HL-60 (cell line): ENCODE measurements at regions not wholly inside any gene's neighbourhood (a gene's known extent, or its start where the extent isn't known, plus 50 kb on each side); places are given as distances from the start of the nearest gene placed in this dataset.

Source experiments
- DNase-seq, 2 experiments: peaks; one replicate each; pipeline ENCODE4 v3.0.0-alpha.2; 2010 to 2020; ENCODE audit warnings: low read depth in 1 of 2, low spot score in 1 of 2
- H3K27ac ChIP-seq: fragments of 250-450 bp; sonication (Bioruptor Pico); replicated peaks from 2 replicates; pipeline ENCODE4 v1.5.1; 2020; ENCODE audit warnings: mild to moderate bottlenecking, moderate library complexity
- H3K27me3 ChIP-seq: fragments of 250-450 bp; sonication (Bioruptor Pico); 2 replicates; pipeline ENCODE4 v1.5.1; 2021; ENCODE audit warnings: mild to moderate bottlenecking, moderate library complexity; ENCODE audit not compliant: insufficient read depth, poor library complexity, severe bottlenecking
- H3K4me3 ChIP-seq: replicated peaks from 2 replicates; pipeline ENCODE4 v1.5.1; 2011; ENCODE audit warnings: mild to moderate bottlenecking, control low read depth, low read length; ENCODE audit not compliant: insufficient read depth
- GABPA ChIP-seq: IDR thresholded peaks from 2 replicates; pipeline ENCODE4 v1.6.1; 2012; ENCODE audit warnings: low read depth
- POLR2AphosphoS5 ChIP-seq: IDR thresholded peaks from 2 replicates; pipeline ENCODE4 v1.6.1; 2012; ENCODE audit warnings: low read depth
- SPI1 ChIP-seq: IDR thresholded peaks from 2 replicates; pipeline ENCODE4 v1.6.1; 2012; ENCODE audit warnings: low read depth, mild to moderate bottlenecking, borderline replicate concordance
- TF ChIP-seq, protein P1 (sequence below): IDR thresholded peaks from 2 replicates; pipeline ENCODE4 v1.6.1; 2012; ENCODE audit warnings: low read depth; ENCODE audit not compliant: insufficient replicate concordance
- TF ChIP-seq, protein P2 (sequence below): IDR thresholded peaks from one replicate; pipeline ENCODE4 v1.5.1; 2011; ENCODE audit warnings: low read length, control low read depth, inconsistent platforms; ENCODE audit not compliant: insufficient read depth

DNA sequence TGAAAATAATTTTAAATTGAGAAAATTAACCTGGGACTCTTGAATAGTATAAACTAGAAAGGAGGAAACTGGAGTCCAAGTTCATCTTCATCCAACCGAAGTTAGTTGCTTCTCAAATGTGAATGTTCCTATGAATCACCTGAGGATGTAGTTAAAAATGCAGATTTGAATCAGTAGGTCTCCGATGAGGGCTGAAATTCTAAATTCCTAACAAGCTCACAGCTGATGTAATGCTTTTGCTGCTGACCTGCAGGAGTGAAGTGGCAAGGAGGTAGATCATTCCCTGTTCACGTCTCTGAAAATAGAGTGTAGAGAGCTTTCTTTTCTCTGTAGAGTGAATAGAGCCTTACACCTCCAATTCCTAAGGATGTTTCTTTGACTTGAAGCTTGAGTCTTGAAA is 685.5 kb downstream of the CPS1 start:
- no peak for TF ChIP-seq SPI1
- no peak for TF ChIP-seq POLR2AphosphoS5
- TF ChIP-seq, protein P1, sequence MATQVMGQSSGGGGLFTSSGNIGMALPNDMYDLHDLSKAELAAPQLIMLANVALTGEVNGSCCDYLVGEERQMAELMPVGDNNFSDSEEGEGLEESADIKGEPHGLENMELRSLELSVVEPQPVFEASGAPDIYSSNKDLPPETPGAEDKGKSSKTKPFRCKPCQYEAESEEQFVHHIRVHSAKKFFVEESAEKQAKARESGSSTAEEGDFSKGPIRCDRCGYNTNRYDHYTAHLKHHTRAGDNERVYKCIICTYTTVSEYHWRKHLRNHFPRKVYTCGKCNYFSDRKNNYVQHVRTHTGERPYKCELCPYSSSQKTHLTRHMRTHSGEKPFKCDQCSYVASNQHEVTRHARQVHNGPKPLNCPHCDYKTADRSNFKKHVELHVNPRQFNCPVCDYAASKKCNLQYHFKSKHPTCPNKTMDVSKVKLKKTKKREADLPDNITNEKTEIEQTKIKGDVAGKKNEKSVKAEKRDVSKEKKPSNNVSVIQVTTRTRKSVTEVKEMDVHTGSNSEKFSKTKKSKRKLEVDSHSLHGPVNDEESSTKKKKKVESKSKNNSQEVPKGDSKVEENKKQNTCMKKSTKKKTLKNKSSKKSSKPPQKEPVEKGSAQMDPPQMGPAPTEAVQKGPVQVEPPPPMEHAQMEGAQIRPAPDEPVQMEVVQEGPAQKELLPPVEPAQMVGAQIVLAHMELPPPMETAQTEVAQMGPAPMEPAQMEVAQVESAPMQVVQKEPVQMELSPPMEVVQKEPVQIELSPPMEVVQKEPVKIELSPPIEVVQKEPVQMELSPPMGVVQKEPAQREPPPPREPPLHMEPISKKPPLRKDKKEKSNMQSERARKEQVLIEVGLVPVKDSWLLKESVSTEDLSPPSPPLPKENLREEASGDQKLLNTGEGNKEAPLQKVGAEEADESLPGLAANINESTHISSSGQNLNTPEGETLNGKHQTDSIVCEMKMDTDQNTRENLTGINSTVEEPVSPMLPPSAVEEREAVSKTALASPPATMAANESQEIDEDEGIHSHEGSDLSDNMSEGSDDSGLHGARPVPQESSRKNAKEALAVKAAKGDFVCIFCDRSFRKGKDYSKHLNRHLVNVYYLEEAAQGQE: no peak
- no peak for TF ChIP-seq GABPA
- TF ChIP-seq, protein P2, sequence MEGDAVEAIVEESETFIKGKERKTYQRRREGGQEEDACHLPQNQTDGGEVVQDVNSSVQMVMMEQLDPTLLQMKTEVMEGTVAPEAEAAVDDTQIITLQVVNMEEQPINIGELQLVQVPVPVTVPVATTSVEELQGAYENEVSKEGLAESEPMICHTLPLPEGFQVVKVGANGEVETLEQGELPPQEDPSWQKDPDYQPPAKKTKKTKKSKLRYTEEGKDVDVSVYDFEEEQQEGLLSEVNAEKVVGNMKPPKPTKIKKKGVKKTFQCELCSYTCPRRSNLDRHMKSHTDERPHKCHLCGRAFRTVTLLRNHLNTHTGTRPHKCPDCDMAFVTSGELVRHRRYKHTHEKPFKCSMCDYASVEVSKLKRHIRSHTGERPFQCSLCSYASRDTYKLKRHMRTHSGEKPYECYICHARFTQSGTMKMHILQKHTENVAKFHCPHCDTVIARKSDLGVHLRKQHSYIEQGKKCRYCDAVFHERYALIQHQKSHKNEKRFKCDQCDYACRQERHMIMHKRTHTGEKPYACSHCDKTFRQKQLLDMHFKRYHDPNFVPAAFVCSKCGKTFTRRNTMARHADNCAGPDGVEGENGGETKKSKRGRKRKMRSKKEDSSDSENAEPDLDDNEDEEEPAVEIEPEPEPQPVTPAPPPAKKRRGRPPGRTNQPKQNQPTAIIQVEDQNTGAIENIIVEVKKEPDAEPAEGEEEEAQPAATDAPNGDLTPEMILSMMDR: no peak
- DNase-seq: no peak
- Histone ChIP-seq H3K27me3 (no peaks in the 10 kb centered on the region), H3K27ac (no peak overlapping the region), H3K4me3 (no peak overlapping the region)

DNA sequence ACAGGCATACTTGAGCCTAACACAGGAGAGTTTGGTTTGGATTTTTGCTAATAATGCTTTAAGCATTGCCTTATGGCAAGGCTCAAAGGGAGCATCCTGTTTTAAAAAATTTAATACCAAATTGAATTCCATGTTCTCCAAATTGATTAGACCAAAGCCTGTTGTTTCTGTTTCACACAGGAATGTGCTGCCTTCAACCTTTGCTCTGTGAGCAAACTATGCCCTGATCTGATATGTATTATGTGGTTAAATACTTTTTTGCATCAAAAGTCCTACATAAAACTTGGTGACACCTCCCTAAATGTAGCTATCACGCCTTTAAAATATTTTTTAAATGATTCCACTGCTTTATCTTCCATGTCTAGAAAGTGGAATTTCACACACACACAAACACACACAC is 691.4 kb downstream of the CPS1 start:
- Histone ChIP-seq H3K27me3 (no peaks in the 10 kb centered on the region), H3K4me3 (no peak overlapping the region), H3K27ac (no peak overlapping the region)
- TF ChIP-seq, protein P2: no peak
- TF ChIP-seq, protein P1: no peak
- TF ChIP-seq SPI1: no peak
- no peak for DNase-seq

DNA sequence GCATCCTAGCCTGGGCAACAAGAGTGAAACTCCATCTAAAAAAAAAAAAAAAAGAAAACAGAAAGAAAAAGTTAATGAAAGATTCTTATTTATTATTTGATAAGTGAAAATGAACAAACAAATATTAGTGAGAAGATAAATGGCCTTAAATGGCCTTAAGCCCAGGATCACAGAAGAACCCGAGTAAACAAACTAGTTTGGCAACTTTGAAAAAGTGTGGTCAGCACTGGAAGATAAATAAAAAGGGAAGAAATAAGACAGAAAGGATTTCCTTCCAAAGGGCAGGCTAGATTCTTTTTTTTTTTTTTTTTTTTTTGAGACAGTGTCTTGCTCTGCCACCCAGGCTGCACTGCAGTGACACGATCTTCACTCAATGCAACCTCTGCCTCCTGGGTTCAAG is 692.4 kb downstream of the CPS1 start:
- H3K4me3 ChIP-seq: no peak overlapping the region
- TF ChIP-seq, protein P1: no peak
- TF ChIP-seq GABPA (no peak), POLR2AphosphoS5 (no peak), SPI1 (no peak)
- TF ChIP-seq, protein P2: no peak
- no peak overlapping the region for H3K27ac ChIP-seq
- no peak for DNase-seq
- H3K27me3 ChIP-seq: no peaks in the 10 kb centered on the region
